Prostate gland (tissue), 2 donors: ENCODE measurements at regions not wholly inside any gene's neighbourhood (a gene's known extent, or its start where the extent isn't known, plus 50 kb on each side); places are given as distances from the start of the nearest gene placed in this dataset.

Source experiments
- CTCF ChIP-seq, 4 experiments: fragments of 200-600 bp in 2 of 4; fragments of 450-650 bp in 2 of 4; sonication (generic) in 2 of 4; IDR thresholded peaks; 1 replicate in 3 of 4; 2 replicates in 1 of 4; pipeline ENCODE4 v1.5.1; 2016 to 2019; ENCODE audit warnings: antibody characterized with exemption in 4 of 4, mild to moderate bottlenecking in 2 of 4, moderate library complexity in 2 of 4
- POLR2A ChIP-seq: fragments of 450-650 bp; IDR thresholded peaks from one replicate; pipeline ENCODE4 v1.6.1; 2016; ENCODE audit warnings: antibody characterized with exemption, mild to moderate bottlenecking

- TF ChIP-seq POLR2A: no peak
- TF ChIP-seq CTCF (IDR thresholded peaks at IDR 0.05): no peak
Measured at GRCh38 chr4:15348695-15349094, 79.1 kb upstream of the C1QTNF7 start.
